GM12874 (cell line): ENCODE measurements at regions not wholly inside any gene's neighbourhood (a gene's known extent, or its start where the extent isn't known, plus 50 kb on each side); places are given as distances from the start of the nearest gene placed in this dataset.

Source experiments
- TF ChIP-seq, protein P1 (sequence below): IDR thresholded peaks from 2 replicates; pipeline ENCODE4 v1.5.1; 2011; ENCODE audit warnings: low read depth, mild to moderate bottlenecking, control low read depth, low read length, moderate library complexity; ENCODE audit not compliant: insufficient read depth

DNA sequence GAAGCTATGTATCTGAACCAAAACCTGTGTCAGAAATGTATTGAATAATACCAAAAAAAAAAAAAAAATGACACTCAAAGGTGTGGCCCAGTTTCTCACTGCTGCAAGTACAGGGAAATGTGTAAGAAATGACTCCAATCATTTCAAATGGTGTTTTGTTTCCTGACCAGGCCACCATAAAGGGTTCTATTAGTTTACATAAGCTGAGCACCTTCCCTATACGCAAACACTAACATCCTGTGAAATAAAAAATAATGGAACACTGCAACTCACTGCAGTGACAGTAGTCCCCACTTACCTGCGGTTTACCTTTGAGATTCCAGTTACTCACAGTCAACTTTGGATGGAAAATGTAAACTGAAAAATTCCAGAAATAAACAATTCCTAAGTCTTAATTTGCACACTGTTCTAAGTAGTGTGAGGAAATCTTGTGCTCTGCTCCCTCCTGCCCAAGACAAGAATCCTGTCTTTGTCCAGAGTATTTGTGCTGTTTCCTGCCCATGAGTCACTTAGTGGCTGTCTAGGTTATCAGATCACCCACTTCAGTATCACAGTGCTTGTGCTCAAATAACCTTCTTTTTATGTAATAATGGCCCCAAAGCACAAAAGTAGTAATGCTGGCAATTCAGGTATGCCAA is 265.3 kb downstream of the RCHY1 start:
- TF ChIP-seq, protein P1, sequence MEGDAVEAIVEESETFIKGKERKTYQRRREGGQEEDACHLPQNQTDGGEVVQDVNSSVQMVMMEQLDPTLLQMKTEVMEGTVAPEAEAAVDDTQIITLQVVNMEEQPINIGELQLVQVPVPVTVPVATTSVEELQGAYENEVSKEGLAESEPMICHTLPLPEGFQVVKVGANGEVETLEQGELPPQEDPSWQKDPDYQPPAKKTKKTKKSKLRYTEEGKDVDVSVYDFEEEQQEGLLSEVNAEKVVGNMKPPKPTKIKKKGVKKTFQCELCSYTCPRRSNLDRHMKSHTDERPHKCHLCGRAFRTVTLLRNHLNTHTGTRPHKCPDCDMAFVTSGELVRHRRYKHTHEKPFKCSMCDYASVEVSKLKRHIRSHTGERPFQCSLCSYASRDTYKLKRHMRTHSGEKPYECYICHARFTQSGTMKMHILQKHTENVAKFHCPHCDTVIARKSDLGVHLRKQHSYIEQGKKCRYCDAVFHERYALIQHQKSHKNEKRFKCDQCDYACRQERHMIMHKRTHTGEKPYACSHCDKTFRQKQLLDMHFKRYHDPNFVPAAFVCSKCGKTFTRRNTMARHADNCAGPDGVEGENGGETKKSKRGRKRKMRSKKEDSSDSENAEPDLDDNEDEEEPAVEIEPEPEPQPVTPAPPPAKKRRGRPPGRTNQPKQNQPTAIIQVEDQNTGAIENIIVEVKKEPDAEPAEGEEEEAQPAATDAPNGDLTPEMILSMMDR, result no peak

DNA sequence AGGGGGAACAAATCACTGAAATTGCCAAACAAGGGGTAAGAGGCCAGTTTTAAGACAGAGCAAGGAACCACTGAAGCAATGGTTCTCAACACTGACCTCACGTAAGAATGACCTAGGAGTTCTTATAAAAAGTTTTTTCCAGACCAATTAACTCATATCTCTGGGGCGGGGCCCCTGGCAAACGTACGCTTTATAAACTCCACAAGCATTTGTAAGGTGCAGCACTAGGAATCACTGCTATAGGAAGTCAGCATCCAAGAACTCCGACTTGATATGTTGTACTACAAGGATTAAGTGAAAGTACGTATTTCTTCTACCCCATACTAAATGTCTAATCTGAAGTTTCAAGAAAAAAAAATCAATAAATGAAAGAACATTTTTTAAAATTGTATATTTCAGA is 269.9 kb downstream of the RCHY1 start:
- TF ChIP-seq, protein P1, result no peak

DNA sequence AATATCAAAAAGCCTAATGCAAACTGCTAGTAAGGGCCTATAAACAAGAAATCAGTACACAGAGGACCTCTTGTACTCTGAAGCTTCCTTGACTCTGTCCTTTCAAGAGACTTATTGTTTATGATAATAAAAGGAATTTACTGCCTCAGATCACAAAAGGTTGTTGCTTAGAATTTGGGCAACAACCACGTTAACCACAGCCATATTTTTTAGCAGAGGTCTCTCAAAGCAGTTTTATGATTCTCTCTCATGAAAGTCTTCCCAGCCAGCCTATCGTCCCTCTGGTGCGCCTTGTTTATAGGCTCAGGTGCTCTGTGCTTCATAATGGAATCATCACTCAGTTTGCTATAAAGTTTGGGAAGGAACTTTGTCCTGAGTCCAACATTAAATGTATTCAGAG is 270.6 kb downstream of the RCHY1 start:
- TF ChIP-seq, protein P1, result no peak

DNA sequence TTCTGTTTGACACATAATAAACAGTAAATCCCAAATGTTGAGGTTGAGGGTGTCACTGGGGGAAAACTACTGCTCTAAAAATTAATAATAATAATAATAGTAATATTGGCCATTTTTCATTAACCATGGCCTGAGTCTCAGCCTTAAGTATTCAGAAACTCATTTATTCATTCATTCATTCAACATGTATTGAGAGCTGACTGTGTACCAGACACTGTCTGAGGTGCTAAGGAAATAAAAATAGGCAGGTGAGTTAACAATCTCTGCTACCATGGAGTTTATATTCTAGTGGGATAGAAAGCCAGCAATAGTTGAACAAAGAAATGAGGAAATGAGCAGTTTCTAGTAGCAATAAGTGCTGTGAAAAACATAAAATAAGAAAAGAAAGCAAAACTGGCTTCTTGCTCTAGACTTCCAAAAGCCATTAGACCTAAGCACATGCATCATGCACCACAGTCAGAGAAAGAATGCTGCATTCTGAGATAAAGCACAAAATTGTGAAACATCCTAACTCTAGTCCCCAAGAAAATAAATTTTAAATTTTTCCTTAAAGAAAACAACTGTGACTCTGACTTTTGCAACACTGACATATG is 278.7 kb downstream of the RCHY1 start:
- TF ChIP-seq, protein P1, result no peak

DNA sequence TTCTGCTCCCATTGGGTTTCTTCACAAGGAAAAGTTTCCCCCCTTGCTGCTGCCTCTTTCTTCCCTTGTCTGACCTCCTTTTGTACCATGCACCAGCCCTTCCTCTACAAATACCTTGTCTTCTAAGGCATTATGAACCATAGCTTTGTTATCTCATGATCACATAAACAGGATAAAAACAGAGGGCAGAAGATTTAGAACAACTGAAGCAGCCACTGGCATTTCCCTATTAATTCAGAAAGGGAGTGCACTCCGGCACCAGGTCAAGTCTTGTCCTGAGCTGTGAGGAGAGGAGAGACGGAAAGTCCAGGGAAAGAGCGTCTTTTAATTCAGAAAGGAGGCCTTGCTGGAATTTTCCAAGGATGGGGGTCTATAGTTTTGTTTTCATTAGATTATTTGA is 281.7 kb downstream of the RCHY1 start:
- TF ChIP-seq, protein P1, result no peak

DNA sequence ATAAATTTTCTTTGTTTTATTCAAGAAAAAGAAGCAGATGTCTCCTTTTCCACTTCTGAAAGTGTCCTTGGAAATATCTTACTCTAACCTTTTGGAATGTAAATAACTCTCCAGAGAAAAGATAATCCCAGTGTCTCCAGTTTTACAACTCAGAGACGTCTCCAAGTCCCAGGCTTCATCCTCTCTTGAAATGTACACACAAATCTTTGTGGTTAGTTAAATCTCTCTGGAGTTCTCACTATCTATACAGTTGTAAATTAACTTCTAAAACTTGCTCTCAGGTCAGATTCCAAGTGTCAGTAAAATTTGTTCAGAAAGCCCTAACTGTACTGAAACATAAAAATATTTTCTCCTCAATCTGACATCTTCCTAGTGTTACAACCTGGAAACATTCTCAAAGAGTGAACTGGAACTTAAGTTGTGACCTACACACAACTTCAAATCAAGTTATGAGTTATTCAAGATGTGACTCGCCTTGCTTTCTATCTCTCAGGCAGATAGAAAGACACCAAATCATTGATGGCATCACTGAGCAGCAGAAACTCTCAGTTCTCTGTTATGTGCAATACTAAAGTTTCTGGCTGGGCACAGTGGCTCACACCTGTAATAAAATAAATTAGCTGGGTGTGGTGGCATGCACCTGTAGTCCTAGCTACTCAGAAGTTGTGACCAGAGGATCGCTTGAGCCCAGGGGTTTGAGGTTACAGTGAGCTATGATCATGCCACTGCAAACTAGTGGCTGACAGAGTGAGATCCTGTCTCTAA is 284.2 kb downstream of the RCHY1 start:
- TF ChIP-seq, protein P1, result no peak

DNA sequence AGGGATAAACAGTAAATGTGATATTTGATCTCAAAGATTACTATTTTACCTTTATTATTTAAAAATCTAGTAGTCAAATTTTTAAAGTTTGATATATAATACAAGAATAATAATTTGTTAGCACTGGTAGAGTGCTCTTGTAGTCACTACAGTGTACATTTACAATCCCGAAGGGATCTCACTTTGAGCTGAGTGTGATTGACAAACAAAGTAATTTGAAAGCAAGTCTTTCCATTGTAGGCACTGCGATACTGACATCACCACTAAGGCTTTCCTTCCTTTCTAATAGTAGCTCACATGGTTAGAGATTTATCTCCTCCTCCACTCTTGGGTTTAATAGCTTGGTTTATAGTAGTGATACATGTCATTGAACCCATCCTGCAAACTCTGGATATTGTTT is 280.6 kb downstream of the PARM1 start:
- TF ChIP-seq, protein P1, result no peak
